LNCaP clone FGC (cell line): ENCODE measurements at regions not wholly inside any gene's neighbourhood (a gene's known extent, or its start where the extent isn't known, plus 50 kb on each side); places are given as distances from the start of the nearest gene placed in this dataset.

ENCODE experiments used
- DNase-seq: peaks from one replicate; pipeline ENCODE4 v3.0.0-alpha.2; 2011; ENCODE audit warnings: low read depth
- H3K4me3 ChIP-seq: 2 replicates; pipeline ENCODE4 v1.5.1; 2011; ENCODE audit warnings: mild to moderate bottlenecking, low read depth, low read length, control low read depth
- TF ChIP-seq, protein P1 (sequence below): IDR thresholded peaks from 2 replicates; pipeline ENCODE4 v1.5.1; 2012; ENCODE audit warnings: mild to moderate bottlenecking; ENCODE audit not compliant: control insufficient read depth, insufficient read depth; ENCODE audit errors: extremely low read depth

GRCh38 chr7:9900339-9900738, 1073.3 kb upstream of the PHF14 start:
- H3K4me3 ChIP-seq = no peak overlapping the region
- DNase-seq = no peak
- TF ChIP-seq, protein P1, sequence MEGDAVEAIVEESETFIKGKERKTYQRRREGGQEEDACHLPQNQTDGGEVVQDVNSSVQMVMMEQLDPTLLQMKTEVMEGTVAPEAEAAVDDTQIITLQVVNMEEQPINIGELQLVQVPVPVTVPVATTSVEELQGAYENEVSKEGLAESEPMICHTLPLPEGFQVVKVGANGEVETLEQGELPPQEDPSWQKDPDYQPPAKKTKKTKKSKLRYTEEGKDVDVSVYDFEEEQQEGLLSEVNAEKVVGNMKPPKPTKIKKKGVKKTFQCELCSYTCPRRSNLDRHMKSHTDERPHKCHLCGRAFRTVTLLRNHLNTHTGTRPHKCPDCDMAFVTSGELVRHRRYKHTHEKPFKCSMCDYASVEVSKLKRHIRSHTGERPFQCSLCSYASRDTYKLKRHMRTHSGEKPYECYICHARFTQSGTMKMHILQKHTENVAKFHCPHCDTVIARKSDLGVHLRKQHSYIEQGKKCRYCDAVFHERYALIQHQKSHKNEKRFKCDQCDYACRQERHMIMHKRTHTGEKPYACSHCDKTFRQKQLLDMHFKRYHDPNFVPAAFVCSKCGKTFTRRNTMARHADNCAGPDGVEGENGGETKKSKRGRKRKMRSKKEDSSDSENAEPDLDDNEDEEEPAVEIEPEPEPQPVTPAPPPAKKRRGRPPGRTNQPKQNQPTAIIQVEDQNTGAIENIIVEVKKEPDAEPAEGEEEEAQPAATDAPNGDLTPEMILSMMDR = no peak

- TF ChIP-seq, protein P1 = no peak
- no peak overlapping the region for H3K4me3 ChIP-seq
- DNase-seq = no peak
Observed at GRCh38 chr7:9921326-9921725, 1052.3 kb upstream of the PHF14 start.

- TF ChIP-seq, protein P1 = no peak
- DNase-seq = no peak
- no peak overlapping the region for H3K4me3 ChIP-seq
Observed at GRCh38 chr7:9937944-9938631, 1035.6 kb upstream of the PHF14 start.

GRCh38 chr7:9939176-9939575, 1034.5 kb upstream of the PHF14 start:
- no peak for DNase-seq
- TF ChIP-seq, protein P1 = no peak
- no peak overlapping the region for H3K4me3 ChIP-seq

- no peak overlapping the region for H3K4me3 ChIP-seq
- no peak for DNase-seq
- TF ChIP-seq, protein P1 = no peak
Observed at GRCh38 chr7:9945131-9945530, 1028.5 kb upstream of the PHF14 start.

GRCh38 chr7:9945857-9946256, 1027.8 kb upstream of the PHF14 start:
- DNase-seq = no peak
- no peak overlapping the region for H3K4me3 ChIP-seq
- TF ChIP-seq, protein P1 = no peak

GRCh38 chr7:9955138-9955537, 1018.5 kb upstream of the PHF14 start:
- H3K4me3 ChIP-seq = no peak overlapping the region
- TF ChIP-seq, protein P1 = no peak
- DNase-seq = no peak
